ENCODE measurements at regions not wholly inside any gene's neighbourhood (a gene's known extent, or its start where the extent isn't known, plus 50 kb on each side); places are given as distances from the start of the nearest gene placed in this dataset.

GRCh38 chr2:242038166-242038927 lies 168.8 kb downstream of the RTP5 start:
- no peaks in the 10 kb centered on the region for H3K36me3 ChIP-seq (replicated peaks)
- H3K4me3 ChIP-seq (ENCODE audit: low read depth, low read length): no peak overlapping the region
- in situ Hi-C loops (cut with HindIII; ENCODE audit: low pct_ligation_motif_present, low sequenced_read_pairs): no loop called here
- no peak overlapping the region for H3K27ac ChIP-seq
- peaks cover 22% of the 10 kb centered on the region for H3K27me3 ChIP-seq (replicated peaks)
- TF ChIP-seq, protein P1, sequence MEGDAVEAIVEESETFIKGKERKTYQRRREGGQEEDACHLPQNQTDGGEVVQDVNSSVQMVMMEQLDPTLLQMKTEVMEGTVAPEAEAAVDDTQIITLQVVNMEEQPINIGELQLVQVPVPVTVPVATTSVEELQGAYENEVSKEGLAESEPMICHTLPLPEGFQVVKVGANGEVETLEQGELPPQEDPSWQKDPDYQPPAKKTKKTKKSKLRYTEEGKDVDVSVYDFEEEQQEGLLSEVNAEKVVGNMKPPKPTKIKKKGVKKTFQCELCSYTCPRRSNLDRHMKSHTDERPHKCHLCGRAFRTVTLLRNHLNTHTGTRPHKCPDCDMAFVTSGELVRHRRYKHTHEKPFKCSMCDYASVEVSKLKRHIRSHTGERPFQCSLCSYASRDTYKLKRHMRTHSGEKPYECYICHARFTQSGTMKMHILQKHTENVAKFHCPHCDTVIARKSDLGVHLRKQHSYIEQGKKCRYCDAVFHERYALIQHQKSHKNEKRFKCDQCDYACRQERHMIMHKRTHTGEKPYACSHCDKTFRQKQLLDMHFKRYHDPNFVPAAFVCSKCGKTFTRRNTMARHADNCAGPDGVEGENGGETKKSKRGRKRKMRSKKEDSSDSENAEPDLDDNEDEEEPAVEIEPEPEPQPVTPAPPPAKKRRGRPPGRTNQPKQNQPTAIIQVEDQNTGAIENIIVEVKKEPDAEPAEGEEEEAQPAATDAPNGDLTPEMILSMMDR (IDR thresholded peaks at IDR 0.05; ENCODE audit: low read depth, low read length, missing control alignments): no peak
- DNase-seq: no peak

DNA sequence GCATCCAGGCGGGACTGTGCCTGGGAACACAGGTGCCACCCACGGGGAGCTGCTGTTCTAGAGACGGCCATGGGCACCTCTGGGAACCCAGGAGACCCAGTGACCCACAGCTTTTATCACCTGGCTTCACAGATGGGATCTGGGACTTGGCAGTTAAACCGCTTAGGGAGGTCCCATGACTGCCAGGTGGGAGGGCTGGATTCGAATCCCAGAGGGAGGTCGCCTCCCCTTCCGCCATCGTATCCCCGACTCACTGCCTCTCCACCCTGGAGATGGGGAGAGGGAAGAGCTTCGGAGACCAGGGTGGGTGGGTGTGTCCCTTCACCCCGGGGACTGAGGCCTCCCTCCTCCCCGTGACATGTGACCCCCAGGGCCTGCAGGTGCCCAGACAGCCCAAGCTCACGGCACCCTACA lies 169.4 kb downstream of the RTP5 start:
- Histone ChIP-seq H3K36me3 (replicated peaks) (no peaks in the 10 kb centered on the region), H3K4me3 (ENCODE audit: low read depth, low read length) (no peak overlapping the region), H3K27ac (no peak overlapping the region), H3K27me3 (replicated peaks) (peaks cover 19% of the 10 kb centered on the region)
- TF ChIP-seq, protein P1 (IDR thresholded peaks at IDR 0.05; ENCODE audit: low read depth, low read length, missing control alignments): no peak
- in situ Hi-C loops (cut with HindIII; ENCODE audit: low pct_ligation_motif_present, low sequenced_read_pairs): no loop called here
- no peak for DNase-seq

- H3K4me3 ChIP-seq (ENCODE audit: low read depth, low read length): no peak overlapping the region
- H3K27ac ChIP-seq: no peak overlapping the region
- no peak for DNase-seq
- in situ Hi-C loops (cut with HindIII; ENCODE audit: low pct_ligation_motif_present, low sequenced_read_pairs): no loop called here
- no peaks in the 10 kb centered on the region for H3K36me3 ChIP-seq (replicated peaks)
- peaks cover 8% of the 10 kb centered on the region for H3K27me3 ChIP-seq (replicated peaks)
- TF ChIP-seq, protein P1 (IDR thresholded peaks at IDR 0.05; ENCODE audit: low read depth, low read length, missing control alignments): no peak
Measured at GRCh38 chr2:242040303-242040655, 170.8 kb downstream of the RTP5 start.

DNA sequence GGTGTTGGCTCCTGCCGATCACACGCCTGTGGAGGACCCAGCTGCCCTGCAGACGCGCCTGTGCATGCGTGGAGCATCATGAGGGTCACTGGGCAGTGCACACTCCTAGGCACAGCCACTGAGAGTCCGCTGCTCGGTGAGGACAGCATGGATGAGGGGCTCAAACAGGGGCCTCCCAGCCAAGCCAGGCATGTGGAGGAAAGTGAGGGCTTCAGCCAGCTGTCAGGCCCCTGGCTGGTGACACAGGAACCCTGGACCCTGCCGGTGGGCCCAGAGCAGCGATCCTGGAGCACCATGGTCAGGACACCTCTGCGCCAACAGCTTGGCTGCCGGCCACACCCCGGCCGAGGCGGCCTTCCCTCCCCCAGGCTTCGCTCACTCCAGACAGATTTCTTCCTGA lies 171.2 kb downstream of the RTP5 start:
- TF ChIP-seq, protein P1 (IDR thresholded peaks at IDR 0.05; ENCODE audit: low read depth, low read length, missing control alignments): no peak
- no peak for DNase-seq
- Histone ChIP-seq H3K4me3 (ENCODE audit: low read depth, low read length) (no peak overlapping the region), H3K36me3 (replicated peaks) (no peaks in the 10 kb centered on the region), H3K27ac (no peak overlapping the region), H3K27me3 (replicated peaks) (peaks cover 8% of the 10 kb centered on the region)
- in situ Hi-C loops (cut with HindIII; ENCODE audit: low pct_ligation_motif_present, low sequenced_read_pairs): no loop called here

GRCh38 chr2:242041816-242042215 lies 172.3 kb downstream of the RTP5 start:
- DNase-seq: no peak
- in situ Hi-C loops (cut with HindIII; ENCODE audit: low pct_ligation_motif_present, low sequenced_read_pairs): no loop called here
- peaks cover 2% of the 10 kb centered on the region for H3K27me3 ChIP-seq (replicated peaks)
- no peaks in the 10 kb centered on the region for H3K36me3 ChIP-seq (replicated peaks)
- no peak overlapping the region for H3K27ac ChIP-seq
- H3K4me3 ChIP-seq (ENCODE audit: low read depth, low read length): no peak overlapping the region
- TF ChIP-seq, protein P1 (IDR thresholded peaks at IDR 0.05; ENCODE audit: low read depth, low read length, missing control alignments): no peak
